ENCODE measurements at regions not wholly inside any gene's neighbourhood (a gene's known extent, or its start where the extent isn't known, plus 50 kb on each side); places are given as distances from the start of the nearest gene placed in this dataset.

DNA sequence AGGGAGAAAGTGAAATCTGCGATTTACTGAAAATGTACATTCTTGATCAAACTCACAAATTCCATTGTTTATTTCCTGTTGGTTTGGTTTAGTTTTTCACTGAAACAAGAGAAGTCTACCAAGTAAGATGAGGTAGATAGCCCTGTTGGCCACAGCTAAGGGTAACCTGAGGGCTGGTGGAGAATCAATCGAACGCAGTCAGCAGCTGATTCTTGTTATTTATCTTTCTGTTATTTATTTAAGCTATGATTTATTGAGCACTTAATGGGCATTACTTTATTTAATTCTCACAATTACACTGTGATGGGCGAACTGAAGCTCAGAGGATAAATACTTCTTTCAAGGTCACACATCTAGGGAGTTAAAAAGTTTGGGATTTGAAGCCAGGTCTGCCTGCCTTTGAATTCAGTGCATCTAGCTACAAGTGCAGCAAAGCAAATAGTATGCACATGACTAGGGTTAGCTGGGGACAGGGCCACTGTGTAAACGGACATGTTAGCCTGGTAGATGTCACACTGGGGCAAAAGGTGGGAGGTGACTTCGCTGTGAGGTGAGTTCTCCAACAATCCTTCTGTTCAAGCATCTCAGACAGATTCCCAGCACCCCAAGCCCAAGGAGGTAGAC lies 106.5 kb upstream of the GADD45A start:
- TF ChIP-seq, protein P1, sequence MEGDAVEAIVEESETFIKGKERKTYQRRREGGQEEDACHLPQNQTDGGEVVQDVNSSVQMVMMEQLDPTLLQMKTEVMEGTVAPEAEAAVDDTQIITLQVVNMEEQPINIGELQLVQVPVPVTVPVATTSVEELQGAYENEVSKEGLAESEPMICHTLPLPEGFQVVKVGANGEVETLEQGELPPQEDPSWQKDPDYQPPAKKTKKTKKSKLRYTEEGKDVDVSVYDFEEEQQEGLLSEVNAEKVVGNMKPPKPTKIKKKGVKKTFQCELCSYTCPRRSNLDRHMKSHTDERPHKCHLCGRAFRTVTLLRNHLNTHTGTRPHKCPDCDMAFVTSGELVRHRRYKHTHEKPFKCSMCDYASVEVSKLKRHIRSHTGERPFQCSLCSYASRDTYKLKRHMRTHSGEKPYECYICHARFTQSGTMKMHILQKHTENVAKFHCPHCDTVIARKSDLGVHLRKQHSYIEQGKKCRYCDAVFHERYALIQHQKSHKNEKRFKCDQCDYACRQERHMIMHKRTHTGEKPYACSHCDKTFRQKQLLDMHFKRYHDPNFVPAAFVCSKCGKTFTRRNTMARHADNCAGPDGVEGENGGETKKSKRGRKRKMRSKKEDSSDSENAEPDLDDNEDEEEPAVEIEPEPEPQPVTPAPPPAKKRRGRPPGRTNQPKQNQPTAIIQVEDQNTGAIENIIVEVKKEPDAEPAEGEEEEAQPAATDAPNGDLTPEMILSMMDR (IDR thresholded peaks at IDR 0.05): no peak
- TF ChIP-seq POLR2AphosphoS5 (IDR thresholded peaks at IDR 0.05) (no peak), POLR2A (IDR thresholded peaks at IDR 0.05) (no peak)

Measured in breast epithelium (tissue), 3 donors.